ENCODE measurements at regions not wholly inside any gene's neighbourhood (a gene's known extent, or its start where the extent isn't known, plus 50 kb on each side); places are given as distances from the start of the nearest gene placed in this dataset.

DNA sequence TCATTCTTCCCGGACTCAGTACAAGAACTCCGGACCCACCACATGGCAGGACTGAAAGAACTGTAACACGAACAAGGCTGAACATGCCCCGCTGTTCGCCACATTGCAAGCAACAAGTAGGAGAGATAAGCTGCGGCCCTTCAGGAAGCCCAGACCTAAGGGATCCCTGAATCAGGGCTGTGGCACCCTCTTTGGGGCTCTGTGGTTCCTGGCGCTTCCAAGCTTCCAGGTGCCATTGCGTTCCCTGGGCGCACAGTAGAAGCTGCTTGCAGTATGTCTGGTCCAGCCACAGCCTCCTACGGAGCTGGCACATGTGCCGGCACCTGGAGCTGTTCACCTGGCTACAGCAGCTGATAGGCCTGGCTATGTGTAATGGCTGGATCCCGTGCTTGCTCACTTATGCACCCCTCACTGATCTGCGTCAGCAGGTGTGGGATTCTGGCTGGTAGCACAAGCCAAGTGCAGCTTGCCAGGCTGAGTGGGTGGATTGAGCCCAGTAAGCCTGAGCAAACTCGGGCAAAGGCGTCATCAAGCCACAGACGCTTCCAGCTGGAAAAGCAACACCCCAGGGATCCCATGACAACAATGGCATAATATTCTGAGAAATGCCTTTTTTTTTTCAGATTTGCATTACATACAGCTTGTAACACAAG lies 748.6 kb upstream of the GBE1 start:
- TF ChIP-seq, protein P1, sequence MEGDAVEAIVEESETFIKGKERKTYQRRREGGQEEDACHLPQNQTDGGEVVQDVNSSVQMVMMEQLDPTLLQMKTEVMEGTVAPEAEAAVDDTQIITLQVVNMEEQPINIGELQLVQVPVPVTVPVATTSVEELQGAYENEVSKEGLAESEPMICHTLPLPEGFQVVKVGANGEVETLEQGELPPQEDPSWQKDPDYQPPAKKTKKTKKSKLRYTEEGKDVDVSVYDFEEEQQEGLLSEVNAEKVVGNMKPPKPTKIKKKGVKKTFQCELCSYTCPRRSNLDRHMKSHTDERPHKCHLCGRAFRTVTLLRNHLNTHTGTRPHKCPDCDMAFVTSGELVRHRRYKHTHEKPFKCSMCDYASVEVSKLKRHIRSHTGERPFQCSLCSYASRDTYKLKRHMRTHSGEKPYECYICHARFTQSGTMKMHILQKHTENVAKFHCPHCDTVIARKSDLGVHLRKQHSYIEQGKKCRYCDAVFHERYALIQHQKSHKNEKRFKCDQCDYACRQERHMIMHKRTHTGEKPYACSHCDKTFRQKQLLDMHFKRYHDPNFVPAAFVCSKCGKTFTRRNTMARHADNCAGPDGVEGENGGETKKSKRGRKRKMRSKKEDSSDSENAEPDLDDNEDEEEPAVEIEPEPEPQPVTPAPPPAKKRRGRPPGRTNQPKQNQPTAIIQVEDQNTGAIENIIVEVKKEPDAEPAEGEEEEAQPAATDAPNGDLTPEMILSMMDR (conservative IDR thresholded peaks at IDR 0.05): no peak
- TF ChIP-seq ZFX (IDR thresholded peaks at IDR 0.05): no peak
